PC-9 (cell line): ENCODE measurements at regions not wholly inside any gene's neighbourhood (a gene's known extent, or its start where the extent isn't known, plus 50 kb on each side); places are given as distances from the start of the nearest gene placed in this dataset.

Experiments
- BruUV-seq: library from RNA; stranded (reverse); fragments of 400-500 nt; replicated peaks from 2 replicates; lab custom pipeline; 2021; lab: Mats Ljungman, UMichigan
- CTCF ChIA-PET: fragments of 300-600 bp; sonication (Branson Sonifier 250); formaldehyde crosslinking; loops from one replicate; lab custom pipeline; 2022; ENCODE audit warnings: antibody characterized with exemption; lab: Charles Lee
- POLR2A ChIA-PET: fragments of 300-600 bp; sonication (Branson Sonifier 250); formaldehyde crosslinking; loops from one replicate; lab custom pipeline; 2022; ENCODE audit warnings: antibody characterized with exemption; ENCODE audit not compliant: unreplicated experiment; lab: Charles Lee
- DNase-seq, 2 experiments: peaks; one replicate each; pipeline versions ENCODE4 v3.0.0 to v3.0.0-alpha.2; 2015 to 2022; ENCODE audit warnings: mixed read lengths in 1 of 2
- H2AFZ ChIP-seq: fragments of 200-600 bp; sonication (generic); 2 replicates; pipeline ENCODE4 v1.8.1; 2017; ENCODE audit warnings: antibody characterized with exemption
- H3F3A ChIP-seq: fragments of 200-600 bp; sonication (generic); 2 replicates; pipeline ENCODE4 v1.8.1; 2017; ENCODE audit warnings: antibody characterized with exemption, mild to moderate bottlenecking, low read depth; ENCODE audit not compliant: insufficient read depth
- H3K27ac ChIP-seq: fragments of 200-600 bp; sonication (generic); 2 replicates; pipeline ENCODE4 v1.6.1; 2016; ENCODE audit warnings: mixed run types
- H3K27me3 ChIP-seq: fragments of 200-600 bp; sonication (generic); 2 replicates; pipeline ENCODE4 v1.6.1; 2016; ENCODE audit warnings: low read depth, mixed run types; ENCODE audit not compliant: insufficient read depth
- H3K36me3 ChIP-seq: fragments of 200-600 bp; sonication (generic); 2 replicates; pipeline ENCODE4 v1.6.1; 2016; ENCODE audit warnings: low read depth, mixed run types
- H3K4me1 ChIP-seq: fragments of 200-600 bp; sonication (generic); replicated peaks from 2 replicates; pipeline ENCODE4 v1.6.1; 2016; ENCODE audit warnings: mixed run types; ENCODE audit not compliant: insufficient read depth
- H3K4me2 ChIP-seq: fragments of 200-600 bp; sonication (generic); 2 replicates; pipeline ENCODE4 v1.6.1; 2017; ENCODE audit warnings: mixed run types
- H3K4me3 ChIP-seq: fragments of 200-600 bp; sonication (generic); 2 replicates; pipeline ENCODE4 v1.6.1; 2016; ENCODE audit warnings: mixed run types
- H3K79me2 ChIP-seq: fragments of 200-600 bp; sonication (generic); 2 replicates; pipeline ENCODE4 v1.6.1; 2017; ENCODE audit warnings: low read depth, mixed run types
- H3K9me2 ChIP-seq: fragments of 200-600 bp; sonication (generic); 2 replicates; pipeline ENCODE4 v1.8.1; 2017; ENCODE audit warnings: mild to moderate bottlenecking; ENCODE audit not compliant: insufficient read depth
- H3K9me3 ChIP-seq: fragments of 200-600 bp; sonication (generic); 2 replicates; pipeline ENCODE4 v1.8.1; 2016; ENCODE audit warnings: low read depth; ENCODE audit not compliant: insufficient read depth
- H4K20me1 ChIP-seq: fragments of 200-600 bp; sonication (generic); 2 replicates; pipeline ENCODE4 v1.8.1; 2017; ENCODE audit not compliant: insufficient read depth
- CTCF ChIP-seq: fragments of 200-600 bp; sonication (generic); conservative IDR thresholded peaks from 2 replicates; pipeline ENCODE4 v1.6.1; 2017; ENCODE audit warnings: mixed run types, antibody characterized with exemption, mild to moderate bottlenecking, moderate library complexity
- EZH2 ChIP-seq: fragments of 200-600 bp; sonication (generic); IDR thresholded peaks from 2 replicates; pipeline ENCODE4 v1.8.0; 2017; ENCODE audit warnings: antibody characterized with exemption, low read depth
- intact Hi-C: fragments of 100-400 bp; cut with micrococcal nuclease; formaldehyde crosslinking; loops from one replicate; pipeline ENCODE4 v1.10.0; 2022; ENCODE audit not compliant: unreplicated experiment

- BruUV-seq = no TSS peak
- ChIA-PET POLR2A (no interaction called here), CTCF (no interaction called here)
- Histone ChIP-seq H3K4me1 (no peaks in the 10 kb centered on the region), H4K20me1 (no peaks in the 10 kb centered on the region), H3K27ac (no peak overlapping the region), H3K4me2 (no peak overlapping the region), H3K9me2 (no peaks in the 10 kb centered on the region), H3K9me3 (no peaks in the 10 kb centered on the region), H3K4me3 (no peak overlapping the region), H3K36me3 (no peaks in the 10 kb centered on the region), H2AFZ (no peak overlapping the region), H3F3A (no peaks in the 10 kb centered on the region), H3K79me2 (no peaks in the 10 kb centered on the region), H3K27me3 (no peaks in the 10 kb centered on the region)
- no peak for TF ChIP-seq EZH2
- no peak for TF ChIP-seq CTCF
- intact Hi-C loops = no loop called here
- DNase-seq = no peak
Measured at GRCh38 chr20:7744411-7744810, 195.8 kb downstream of the HAO1 start.

- TF ChIP-seq CTCF (no peak), EZH2 (no peak)
- no TSS peak for BruUV-seq
- no peak for DNase-seq
- no peak overlapping the region for H3K4me3 ChIP-seq
- no peaks in the 10 kb centered on the region for H4K20me1 ChIP-seq
- no peaks in the 10 kb centered on the region for H3F3A ChIP-seq
- intact Hi-C loops = no loop called here
- no peak overlapping the region for H2AFZ ChIP-seq
- H3K4me1 ChIP-seq = no peaks in the 10 kb centered on the region
- CTCF ChIA-PET = no interaction called here
- H3K9me3 ChIP-seq = no peaks in the 10 kb centered on the region
- H3K27ac ChIP-seq = no peak overlapping the region
- POLR2A ChIA-PET = no interaction called here
- H3K4me2 ChIP-seq = no peak overlapping the region
- no peaks in the 10 kb centered on the region for H3K27me3 ChIP-seq
- no peaks in the 10 kb centered on the region for H3K79me2 ChIP-seq
- no peaks in the 10 kb centered on the region for H3K36me3 ChIP-seq
- no peaks in the 10 kb centered on the region for H3K9me2 ChIP-seq
Measured at GRCh38 chr20:7748624-7749023, 191.6 kb downstream of the HAO1 start.

- ChIA-PET POLR2A (no interaction called here), CTCF (no interaction called here)
- Histone ChIP-seq H3K79me2 (no peaks in the 10 kb centered on the region), H3K9me3 (no peaks in the 10 kb centered on the region), H3K9me2 (no peaks in the 10 kb centered on the region), H3K27ac (no peak overlapping the region), H3F3A (no peaks in the 10 kb centered on the region), H3K4me1 (no peaks in the 10 kb centered on the region), H2AFZ (no peak overlapping the region), H3K36me3 (no peaks in the 10 kb centered on the region), H3K27me3 (no peaks in the 10 kb centered on the region), H3K4me2 (no peak overlapping the region), H4K20me1 (no peaks in the 10 kb centered on the region), H3K4me3 (no peak overlapping the region)
- TF ChIP-seq EZH2 (no peak), CTCF (no peak)
- intact Hi-C loops = no loop called here
- DNase-seq = no peak
- BruUV-seq = no TSS peak
Measured at GRCh38 chr20:7754102-7754501, 186.2 kb downstream of the HAO1 start.
